Caki2 (cell line): ENCODE measurements at regions not wholly inside any gene's neighbourhood (a gene's known extent, or its start where the extent isn't known, plus 50 kb on each side); places are given as distances from the start of the nearest gene placed in this dataset.
A peak's percentile ranks its signal among the peaks of the same experiment; 100 is the strongest.
"Not testable (repeated sequence)": the region's sequence is repeated elsewhere in the genome, so short reads cannot be mapped to it uniquely, and the experiment has no call there.

ENCODE experiments used
- DNase-seq: peaks from one replicate; pipeline ENCODE4 v3.0.0-alpha.2; 2015; ENCODE audit warnings: low read depth
- in situ Hi-C: cut with HindIII; loops from 2 replicates; pipeline ENCODE4 v1.10.0; 2016; ENCODE audit warnings: low sequenced_read_pairs, low pct_unique_long_range_greater_than_20kb, mixed read lengths

GRCh38 chr3:188021502-188022040 is 132.4 kb upstream of the LPP start:
- in situ Hi-C loops: no loop called here
- no peak for DNase-seq

GRCh38 chr3:188022902-188023301 is 131.1 kb upstream of the LPP start:
- DNase-seq, in situ Hi-C loops: not testable (repeated sequence)

GRCh38 chr3:188025555-188025954 is 128.4 kb upstream of the LPP start:
- in situ Hi-C loops: no loop called here
- DNase-seq: no peak

GRCh38 chr3:188026191-188026968 is 127.6 kb upstream of the LPP start:
- in situ Hi-C loops: no loop called here

GRCh38 chr3:188031121-188031520 is 122.8 kb upstream of the LPP start:
- in situ Hi-C loops: no loop called here
- no peak for DNase-seq

More at GRCh38 chr3:188026191-188026968, 127.6 kb upstream of the LPP start:
- peak; percentile 93 for DNase-seq

- in situ Hi-C loops: no loop called here
- DNase-seq: no peak
These were observed 119.0 kb upstream of the LPP start for GRCh38 chr3:188034989-188035388.

- no peak for DNase-seq
- in situ Hi-C loops: no loop called here
These were observed 117.4 kb upstream of the LPP start for GRCh38 chr3:188036375-188037194.

- in situ Hi-C loops: no loop called here
- peak; percentile 42 for DNase-seq
These were observed 116.7 kb upstream of the LPP start for GRCh38 chr3:188037195-188037718.

- peak; percentile 30 for DNase-seq
- in situ Hi-C loops: no loop called here
These were observed 115.9 kb upstream of the LPP start for GRCh38 chr3:188037965-188038581.

GRCh38 chr3:188041193-188041592 is 112.8 kb upstream of the LPP start:
- in situ Hi-C loops: no loop called here
- DNase-seq: no peak

- no peak for DNase-seq
- in situ Hi-C loops: no loop called here
These were observed 112.1 kb upstream of the LPP start for GRCh38 chr3:188041895-188042294.

GRCh38 chr3:188042466-188042865 is 111.5 kb upstream of the LPP start:
- DNase-seq: no peak
- in situ Hi-C loops: no loop called here

- no peak for DNase-seq
- in situ Hi-C loops: no loop called here
These were observed 110.1 kb upstream of the LPP start for GRCh38 chr3:188043891-188044290.

GRCh38 chr3:188046561-188047211 is 107.3 kb upstream of the LPP start:
- DNase-seq: no peak
- in situ Hi-C loops: no loop called here

- no peak for DNase-seq
- in situ Hi-C loops: no loop called here
These were observed 106.4 kb upstream of the LPP start for GRCh38 chr3:188047536-188047935.

- no peak for DNase-seq
- in situ Hi-C loops: no loop called here
These were observed 104.1 kb upstream of the LPP start for GRCh38 chr3:188049606-188050530.

GRCh38 chr3:188051801-188052168 is 102.2 kb upstream of the LPP start:
- in situ Hi-C loops: no loop called here
- DNase-seq: no peak
